ENCODE measurements at regions not wholly inside any gene's neighbourhood (a gene's known extent, or its start where the extent isn't known, plus 50 kb on each side); places are given as distances from the start of the nearest gene placed in this dataset.

- Mint-ChIP-seq H3K4me1 (ENCODE audit: low read depth, unreplicated experiment) (no peaks in the 10 kb centered on the region), H3K9me3 (ENCODE audit: low read depth, unreplicated experiment) (peaks cover 6% of the 10 kb centered on the region), H3K27ac (ENCODE audit: unreplicated experiment) (no peak overlapping the region), H3K36me3 (ENCODE audit: insufficient read depth, unreplicated experiment) (no peaks in the 10 kb centered on the region), H3K4me3 (ENCODE audit: low read depth, unreplicated experiment) (no peak overlapping the region), H3K27me3 (ENCODE audit: unreplicated experiment) (no peaks in the 10 kb centered on the region)
- BruUV-seq (replicated peaks), result no TSS peak
- intact Hi-C loops (cut with micrococcal nuclease; ENCODE audit: unreplicated experiment), result no loop called here
- no peak for DNase-seq
- TF ChIP-seq CTCF (IDR thresholded peaks at IDR 0.05; ENCODE audit: unreplicated experiment), result no peak
- CTCF ChIA-PET, result no interaction called here
Measured at GRCh38 chr6:40195428-40196134, 261.3 kb upstream of the MOCS1 start.

- Mint-ChIP-seq H3K27ac (ENCODE audit: unreplicated experiment) (no peak overlapping the region), H3K27me3 (ENCODE audit: unreplicated experiment) (no peaks in the 10 kb centered on the region), H3K4me3 (ENCODE audit: low read depth, unreplicated experiment) (no peak overlapping the region), H3K36me3 (ENCODE audit: insufficient read depth, unreplicated experiment) (no peaks in the 10 kb centered on the region), H3K9me3 (ENCODE audit: low read depth, unreplicated experiment) (peaks cover 4% of the 10 kb centered on the region), H3K4me1 (ENCODE audit: low read depth, unreplicated experiment) (no peaks in the 10 kb centered on the region)
- CTCF ChIA-PET, result no interaction called here
- no peak for TF ChIP-seq CTCF (IDR thresholded peaks at IDR 0.05; ENCODE audit: unreplicated experiment)
- intact Hi-C loops (cut with micrococcal nuclease; ENCODE audit: unreplicated experiment), result no loop called here
- DNase-seq, result no peak
- BruUV-seq (replicated peaks), result no TSS peak
Measured at GRCh38 chr6:40194447-40195170, 260.3 kb upstream of the MOCS1 start.

GRCh38 chr6:40192516-40192915 lies 258.3 kb upstream of the MOCS1 start:
- TF ChIP-seq CTCF (IDR thresholded peaks at IDR 0.05; ENCODE audit: unreplicated experiment), result no peak

GRCh38 chr6:40188931-40189330 lies 254.7 kb upstream of the MOCS1 start:
- no peak for DNase-seq
- H3K27ac Mint-ChIP-seq (ENCODE audit: unreplicated experiment), result no peak overlapping the region
- no TSS peak for BruUV-seq (replicated peaks)

More at GRCh38 chr6:40192516-40192915, 258.3 kb upstream of the MOCS1 start:
- H3K9me3 Mint-ChIP-seq (ENCODE audit: low read depth, unreplicated experiment), result peaks cover 11% of the 10 kb centered on the region
- CTCF ChIA-PET, result no interaction called here
- intact Hi-C loops (cut with micrococcal nuclease; ENCODE audit: unreplicated experiment), result no loop called here
- BruUV-seq (replicated peaks), result no TSS peak
- H3K27ac Mint-ChIP-seq (ENCODE audit: unreplicated experiment), result no peak overlapping the region
- H3K4me3 Mint-ChIP-seq (ENCODE audit: low read depth, unreplicated experiment), result no peak overlapping the region
- DNase-seq, result no peak
- no peaks in the 10 kb centered on the region for H3K36me3 Mint-ChIP-seq (ENCODE audit: insufficient read depth, unreplicated experiment)
- H3K27me3 Mint-ChIP-seq (ENCODE audit: unreplicated experiment), result no peaks in the 10 kb centered on the region
- no peaks in the 10 kb centered on the region for H3K4me1 Mint-ChIP-seq (ENCODE audit: low read depth, unreplicated experiment)

More at GRCh38 chr6:40188931-40189330, 254.7 kb upstream of the MOCS1 start:
- Mint-ChIP-seq H3K9me3 (ENCODE audit: low read depth, unreplicated experiment) (peaks cover 23% of the 10 kb centered on the region), H3K27me3 (ENCODE audit: unreplicated experiment) (no peaks in the 10 kb centered on the region), H3K36me3 (ENCODE audit: insufficient read depth, unreplicated experiment) (no peaks in the 10 kb centered on the region), H3K4me3 (ENCODE audit: low read depth, unreplicated experiment) (no peak overlapping the region), H3K4me1 (ENCODE audit: low read depth, unreplicated experiment) (no peaks in the 10 kb centered on the region)
- CTCF ChIA-PET, result no interaction called here
- no peak for TF ChIP-seq CTCF (IDR thresholded peaks at IDR 0.05; ENCODE audit: unreplicated experiment)
- intact Hi-C loops (cut with micrococcal nuclease; ENCODE audit: unreplicated experiment), result no loop called here
